Endothelial cell of umbilical vein (primary cell): ENCODE measurements at regions not wholly inside any gene's neighbourhood (a gene's known extent, or its start where the extent isn't known, plus 50 kb on each side); places are given as distances from the start of the nearest gene placed in this dataset.

Experiments
- BruUV-seq: library from RNA; stranded (reverse); fragments of 400-500 nt; replicated peaks from 2 replicates; lab custom pipeline; 2021; lab: Mats Ljungman, UMichigan
- CTCF ChIA-PET: fragments of 300-600, 350-600 bp; sonication (Branson Sonifier 250); formaldehyde crosslinking; loops from one replicate; lab custom pipeline; 2021; ENCODE audit warnings: antibody characterized with exemption, inconsistent platforms; lab: Charles Lee
- POLR2A ChIA-PET: fragments of 300-600, 350-600 bp; sonication (Branson Sonifier 250); formaldehyde crosslinking; loops from one replicate; lab custom pipeline; 2021; ENCODE audit warnings: antibody characterized with exemption, inconsistent platforms; lab: Charles Lee
- DNase-seq: peaks from one replicate; pipeline ENCODE4 v3.0.0-alpha.2; 2011; ENCODE audit warnings: low read depth, low spot score
- FAIRE-seq: peaks from 2 replicates; lab custom pipeline; 2011; peaks lifted over from hg19 to GRCh38; lab: Jason Lieb, UNC
- H2AFZ ChIP-seq: 2 replicates; pipeline ENCODE4 v1.6.0; 2012; ENCODE audit warnings: low read depth, low read length, control low read depth, inconsistent platforms
- H3K27ac ChIP-seq: 2 replicates; pipeline ENCODE4 v1.5.1; 2011; ENCODE audit warnings: low read depth, mild to moderate bottlenecking, control low read depth, low read length, moderate library complexity; ENCODE audit not compliant: insufficient read depth
- H3K27me3 ChIP-seq, 2 experiments: 2 replicates each; pipeline versions ENCODE4 v1.6.0 to v1.6.1; 2011; ENCODE audit warnings: low read length in 2 of 2, mixed read lengths in 1 of 2; ENCODE audit not compliant: control insufficient read depth in 2 of 2, insufficient read depth in 2 of 2
- H3K36me3 ChIP-seq, 2 experiments: 2 replicates in 1 of 2; 3 replicates in 1 of 2; pipeline ENCODE4 v1.5.1; 2011; ENCODE audit warnings: low read length in 2 of 2, mild to moderate bottlenecking in 1 of 2, moderate library complexity in 1 of 2; ENCODE audit not compliant: control insufficient read depth in 2 of 2, insufficient read depth in 2 of 2; ENCODE audit errors: extremely low read depth in 1 of 2
- H3K4me1 ChIP-seq: 3 replicates; pipeline ENCODE4 v1.5.1; 2011; ENCODE audit warnings: mild to moderate bottlenecking, low read length; ENCODE audit not compliant: control insufficient read depth, insufficient read depth; ENCODE audit errors: extremely low read depth
- H3K4me2 ChIP-seq: 2 replicates; pipeline ENCODE4 v1.6.1; 2011; ENCODE audit warnings: low read length, control low read depth, mixed read lengths; ENCODE audit not compliant: insufficient read depth
- H3K4me3 ChIP-seq, 3 experiments: fragments of 200-600 bp in 1 of 3; sonication (generic), shearing (Covaris generic) in 1 of 3; replicated peaks in 1 of 3; 2 replicates each; pipeline ENCODE4 v1.5.1; 2011 to 2016; ENCODE audit warnings: control low read depth in 3 of 3, low read length in 3 of 3, mild to moderate bottlenecking in 2 of 3, inconsistent platforms in 1 of 3, low read depth in 1 of 3, moderate library complexity in 1 of 3; ENCODE audit not compliant: insufficient read depth in 1 of 3
- H3K79me2 ChIP-seq: 2 replicates; pipeline ENCODE4 v1.6.0; 2012; ENCODE audit warnings: low read length, inconsistent platforms; ENCODE audit not compliant: control insufficient read depth, insufficient read depth
- H3K9ac ChIP-seq: replicated peaks from 2 replicates; pipeline ENCODE3; 2011; ENCODE audit warnings: low read length, control low read depth; ENCODE audit not compliant: insufficient read depth; ENCODE audit errors: extremely low read depth
- H3K9me1 ChIP-seq: replicated peaks from 3 replicates; pipeline ENCODE4 v1.6.0; 2011; ENCODE audit warnings: mild to moderate bottlenecking, low read length; ENCODE audit not compliant: control insufficient read depth, insufficient read depth; ENCODE audit errors: extremely low read depth
- H3K9me3 ChIP-seq: replicated peaks from 2 replicates; pipeline ENCODE4 v1.5.1; 2012; ENCODE audit warnings: low read length, inconsistent platforms; ENCODE audit not compliant: control insufficient read depth, insufficient read depth
- H4K20me1 ChIP-seq: replicated peaks from 2 replicates; pipeline ENCODE3; 2011; ENCODE audit warnings: mild to moderate bottlenecking, low read length; ENCODE audit not compliant: control insufficient read depth, insufficient read depth; ENCODE audit errors: extremely low read depth
- CTCF ChIP-seq, 2 donors: IDR thresholded peaks; 1 replicate in 1 of 2; 2 replicates in 1 of 2; pipeline ENCODE4 v1.5.1; 2011; ENCODE audit warnings: low read length in 2 of 2, mild to moderate bottlenecking in 2 of 2, moderate library complexity in 2 of 2, control low read depth in 1 of 2, inconsistent platforms in 1 of 2, low read depth in 1 of 2; ENCODE audit not compliant: insufficient read depth in 1 of 2; ENCODE audit errors: extremely low read depth in 1 of 2
- EZH2 ChIP-seq: IDR thresholded peaks from 2 replicates; pipeline ENCODE4 v1.6.1; 2012; ENCODE audit warnings: borderline replicate concordance, low read depth, mild to moderate bottlenecking, moderate library complexity, low read length, inconsistent platforms; ENCODE audit not compliant: severe bottlenecking
- FOS ChIP-seq: IDR thresholded peaks from 2 replicates; pipeline ENCODE4 v1.6.1; 2011; ENCODE audit warnings: mild to moderate bottlenecking, low read length, moderate library complexity, borderline replicate concordance; ENCODE audit not compliant: insufficient read depth
- GATA2 ChIP-seq: IDR thresholded peaks from 2 replicates; pipeline ENCODE4 v1.7.0; 2011; ENCODE audit warnings: low read depth, mild to moderate bottlenecking, moderate library complexity, mixed read lengths, low read length; ENCODE audit not compliant: insufficient read length, insufficient read depth
- JUN ChIP-seq: IDR thresholded peaks from 2 replicates; pipeline ENCODE4 v1.6.1; 2011; ENCODE audit warnings: borderline replicate concordance, low read depth; ENCODE audit not compliant: insufficient read length, insufficient read depth
- MYC ChIP-seq: IDR thresholded peaks from one replicate; pipeline ENCODE4 v1.6.1; 2011; ENCODE audit warnings: mild to moderate bottlenecking, low read depth, low read length
- POLR2A ChIP-seq: IDR thresholded peaks from 2 replicates; pipeline ENCODE4 v1.6.1; 2012; ENCODE audit warnings: low read depth, mild to moderate bottlenecking, control low read depth, low read length
- POLR2AphosphoS5 ChIP-seq: IDR thresholded peaks from 2 replicates; pipeline ENCODE4 v1.6.1; 2012; ENCODE audit warnings: low read depth, mild to moderate bottlenecking, control low read depth, low read length, moderate library complexity; ENCODE audit not compliant: insufficient read depth
- dilution Hi-C: fragments of 300-500 bp; cut with MboI; formaldehyde crosslinking; loops from one replicate; pipeline ENCODE4 v1.15.0; 2019; ENCODE audit warnings: low sequenced_read_pairs; ENCODE audit not compliant: extremely low pct_ligation_motif_present
- intact Hi-C: fragments of 100-400 bp; cut with micrococcal nuclease; formaldehyde crosslinking; loops from one replicate; pipeline ENCODE4 v1.10.0; 2022
- TF ChIP-seq, protein P1 (sequence below): IDR thresholded peaks from 2 replicates; pipeline ENCODE4 v1.6.1; 2011; ENCODE audit not compliant: insufficient read depth, insufficient read length

DNA sequence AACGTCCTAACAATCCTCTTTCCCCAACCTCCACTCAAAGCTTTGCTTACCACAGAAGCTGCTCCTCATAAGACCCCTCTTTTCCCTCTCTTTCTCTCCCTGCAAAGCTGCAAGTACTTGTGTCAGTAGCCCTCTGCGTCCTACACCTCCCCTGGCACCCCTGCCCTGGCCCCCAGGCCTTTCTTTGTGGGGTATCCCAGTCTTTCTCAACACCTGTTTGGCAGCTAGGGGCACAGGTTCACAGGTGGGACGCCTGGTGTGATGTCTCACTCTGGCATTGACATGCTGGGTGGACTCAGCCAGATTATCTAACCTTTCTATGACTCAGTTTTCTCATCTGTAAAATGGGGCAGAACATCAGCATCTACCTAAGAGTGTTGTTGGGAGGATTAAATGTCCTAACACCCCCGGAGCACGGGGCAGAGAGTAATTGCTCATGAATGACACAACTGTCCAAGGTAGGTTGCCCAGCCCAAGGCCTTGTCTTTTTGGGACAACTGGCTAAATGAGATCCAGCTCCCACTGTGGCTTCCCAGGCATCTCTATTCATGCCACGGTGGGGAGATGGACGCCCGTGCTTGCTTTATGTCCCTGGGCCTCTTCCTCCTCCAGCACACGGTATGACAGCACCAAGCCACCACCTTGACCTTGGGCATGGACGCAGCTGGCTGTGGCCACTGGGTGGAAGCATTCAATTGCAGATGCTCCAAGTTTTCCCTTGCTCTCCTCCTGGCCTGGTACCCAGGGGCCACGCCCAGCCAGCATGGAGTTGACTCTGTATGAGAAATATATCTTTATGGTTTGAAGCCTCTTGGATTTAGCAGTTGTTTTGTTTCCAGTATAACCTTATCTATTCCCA lies 190.4 kb downstream of the RGS3 start:
- peak overlapping the region; percentile 95 for H3K27ac ChIP-seq
- H2AFZ ChIP-seq, result no peak overlapping the region
- FAIRE-seq (no peak), DNase-seq (no peak)
- dilution Hi-C loops, result loop anchor here (10.0 kb wide), 1 partner anchor 59 kb away; no protein-coding TSS in a partner anchor
- H3K4me2 ChIP-seq, result peak overlapping the region; percentile 21
- ChIA-PET CTCF (interaction anchor here (0.9 to 9.6 kb wide), 18 partner anchors 13 to 380 kb away, joined by 3 to 1173 read pairs (median 16); partner anchors contain the start of gene ALAD), POLR2A (interaction anchor here (0.7 to 5.9 kb wide), 14 partner anchors 18 to 150 kb away, joined by 3 to 75 read pairs (median 5); no protein-coding TSS in a partner anchor)
- no peaks in the 10 kb centered on the region for H3K36me3 ChIP-seq
- no peaks in the 10 kb centered on the region for H3K27me3 ChIP-seq
- intact Hi-C loops, result loop anchor here (1.0 to 2.0 kb wide), 2 partner anchors 20 to 199 kb away; no protein-coding TSS in a partner anchor
- no peaks in the 10 kb centered on the region for H3K9me1 ChIP-seq
- no peaks in the 10 kb centered on the region for H3K79me2 ChIP-seq
- peaks cover 63% of the 10 kb centered on the region for H3K4me1 ChIP-seq
- no peak overlapping the region for H3K4me3 ChIP-seq
- peak overlapping the region; percentile 90 for H3K9ac ChIP-seq
- BruUV-seq, result TSS peak; percentile 68
- H4K20me1 ChIP-seq, result no peaks in the 10 kb centered on the region
- no peaks in the 10 kb centered on the region for H3K9me3 ChIP-seq
- TF ChIP-seq POLR2AphosphoS5 (no peak), FOS (no peak), JUN (no peak), POLR2A (no peak), EZH2 (no peak), GATA2 (no peak), MYC (no peak), CTCF (IDR thresholded peaks at IDR 0.05; ENCODE audit: extremely low read depth in 1 of 2, insufficient read depth in 1 of 2, low read depth in 1 of 2, low read length in 2 of 2) (no peak)
- TF ChIP-seq, protein P1, sequence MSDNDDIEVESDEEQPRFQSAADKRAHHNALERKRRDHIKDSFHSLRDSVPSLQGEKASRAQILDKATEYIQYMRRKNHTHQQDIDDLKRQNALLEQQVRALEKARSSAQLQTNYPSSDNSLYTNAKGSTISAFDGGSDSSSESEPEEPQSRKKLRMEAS, result no peak
